ENCODE measurements at regions not wholly inside any gene's neighbourhood (a gene's known extent, or its start where the extent isn't known, plus 50 kb on each side); places are given as distances from the start of the nearest gene placed in this dataset.

- Mint-ChIP-seq H3K36me3 (ENCODE audit: insufficient read depth) (no peaks in the 10 kb centered on the region), H3K4me1 (ENCODE audit: low read depth) (no peaks in the 10 kb centered on the region), H3K9me3 (no peaks in the 10 kb centered on the region), H3K4me3 (no peak overlapping the region), H3K27me3 (ENCODE audit: low read depth) (no peaks in the 10 kb centered on the region)
- ATAC-seq (no peak), DNase-seq (no peak)
Observed at GRCh38 chr6:147149092-147149491, 55.1 kb upstream of the STXBP5 start.

GRCh38 chr6:147149826-147150225, 54.4 kb upstream of the STXBP5 start:
- Mint-ChIP-seq H3K4me1 (ENCODE audit: low read depth) (no peaks in the 10 kb centered on the region), H3K4me3 (no peak overlapping the region), H3K36me3 (ENCODE audit: insufficient read depth) (no peaks in the 10 kb centered on the region), H3K27me3 (ENCODE audit: low read depth) (no peaks in the 10 kb centered on the region), H3K9me3 (no peaks in the 10 kb centered on the region)
- ATAC-seq (no peak), DNase-seq (no peak)

- H3K27me3 Mint-ChIP-seq (ENCODE audit: low read depth) = no peaks in the 10 kb centered on the region
- no peaks in the 10 kb centered on the region for H3K9me3 Mint-ChIP-seq
- DNase-seq (no peak), ATAC-seq (no peak)
- H3K4me3 Mint-ChIP-seq = no peak overlapping the region
- H3K4me1 Mint-ChIP-seq (ENCODE audit: low read depth) = no peaks in the 10 kb centered on the region
- no peaks in the 10 kb centered on the region for H3K36me3 Mint-ChIP-seq (ENCODE audit: insufficient read depth)
Observed at GRCh38 chr6:147150293-147150692, 53.9 kb upstream of the STXBP5 start.

Measured in activated T-cell treated with anti-CD3 and anti-CD28 coated beads, Interleukin-2, amount 50 U/mL, for 4 hours (primary cell).